GM23338 (cell line): ENCODE measurements at regions not wholly inside any gene's neighbourhood (a gene's known extent, or its start where the extent isn't known, plus 50 kb on each side); places are given as distances from the start of the nearest gene placed in this dataset.

ENCODE experiments used
- CREB1 ChIP-seq: fragments of 250-450 bp; sonication (Bioruptor Pico); IDR thresholded peaks from 2 replicates; pipeline ENCODE4 v1.5.0; 2020; ENCODE audit warnings: low read depth, mild to moderate bottlenecking, moderate library complexity
- EZH2 ChIP-seq: fragments of 200-600 bp; sonication (generic); IDR thresholded peaks from one replicate; pipeline ENCODE4 v1.8.0; 2017; ENCODE audit warnings: antibody characterized with exemption, mild to moderate bottlenecking, low read depth; ENCODE audit not compliant: unreplicated experiment
- EZH2phosphoT487 ChIP-seq: fragments of 200-600 bp; sonication (generic); IDR thresholded peaks from one replicate; pipeline ENCODE4 v1.8.1; 2018; ENCODE audit warnings: antibody characterized with exemption; ENCODE audit not compliant: unreplicated experiment
- STAT1 ChIP-seq: IDR thresholded peaks from one replicate; pipeline ENCODE4 v1.6.1; 2016; ENCODE audit warnings: antibody characterized with exemption; ENCODE audit not compliant: unreplicated experiment
- ZNF114 ChIP-seq: fragments of 250-450 bp; sonication (Bioruptor Pico); IDR thresholded peaks from 2 replicates; pipeline ENCODE4 v1.5.0; 2020; ENCODE audit warnings: mild to moderate bottlenecking, moderate library complexity
- TF ChIP-seq, protein P1 (sequence below), 2 experiments: fragments of 200-600 bp in 1 of 2; sonication (generic) in 1 of 2; conservative IDR thresholded peaks; 2 replicates each; pipeline versions ENCODE4 v1.5.1 to v1.6.1; 2016 to 2017; ENCODE audit warnings: antibody characterized with exemption in 2 of 2, low read depth in 2 of 2, mild to moderate bottlenecking in 2 of 2, moderate library complexity in 1 of 2

DNA sequence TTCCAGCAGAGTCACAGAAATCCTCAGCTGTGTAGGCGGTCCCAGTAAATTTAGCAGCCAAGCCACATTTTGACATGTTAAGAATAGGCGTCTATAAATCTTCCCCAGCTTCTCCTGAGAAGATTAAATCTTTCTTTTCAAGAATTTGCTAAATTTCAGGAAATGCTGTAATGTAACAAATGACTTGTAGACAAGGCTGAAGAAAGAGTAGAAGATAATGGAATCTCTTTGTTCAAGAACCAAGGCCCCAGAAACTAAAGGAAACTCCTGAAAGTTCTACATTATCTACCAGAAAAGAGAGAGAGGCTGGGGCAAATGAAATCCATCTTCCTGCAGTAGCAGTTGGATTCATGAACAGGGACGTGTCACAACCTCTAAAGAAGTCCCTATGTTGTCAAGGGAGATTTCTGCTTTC, 760.3 kb downstream of the NOVA1 start:
- TF ChIP-seq, protein P1, sequence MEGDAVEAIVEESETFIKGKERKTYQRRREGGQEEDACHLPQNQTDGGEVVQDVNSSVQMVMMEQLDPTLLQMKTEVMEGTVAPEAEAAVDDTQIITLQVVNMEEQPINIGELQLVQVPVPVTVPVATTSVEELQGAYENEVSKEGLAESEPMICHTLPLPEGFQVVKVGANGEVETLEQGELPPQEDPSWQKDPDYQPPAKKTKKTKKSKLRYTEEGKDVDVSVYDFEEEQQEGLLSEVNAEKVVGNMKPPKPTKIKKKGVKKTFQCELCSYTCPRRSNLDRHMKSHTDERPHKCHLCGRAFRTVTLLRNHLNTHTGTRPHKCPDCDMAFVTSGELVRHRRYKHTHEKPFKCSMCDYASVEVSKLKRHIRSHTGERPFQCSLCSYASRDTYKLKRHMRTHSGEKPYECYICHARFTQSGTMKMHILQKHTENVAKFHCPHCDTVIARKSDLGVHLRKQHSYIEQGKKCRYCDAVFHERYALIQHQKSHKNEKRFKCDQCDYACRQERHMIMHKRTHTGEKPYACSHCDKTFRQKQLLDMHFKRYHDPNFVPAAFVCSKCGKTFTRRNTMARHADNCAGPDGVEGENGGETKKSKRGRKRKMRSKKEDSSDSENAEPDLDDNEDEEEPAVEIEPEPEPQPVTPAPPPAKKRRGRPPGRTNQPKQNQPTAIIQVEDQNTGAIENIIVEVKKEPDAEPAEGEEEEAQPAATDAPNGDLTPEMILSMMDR (conservative IDR thresholded peaks at IDR 0.05; ENCODE audit: low read depth in 2 of 2), result no peak
- TF ChIP-seq CREB1 (CRISPR knock-in tag) (no peak), EZH2 (no peak), STAT1 (no peak), EZH2phosphoT487 (no peak), ZNF114 (CRISPR knock-in tag) (no peak)
